MCF 10A (cell line): ENCODE measurements at regions not wholly inside any gene's neighbourhood (a gene's known extent, or its start where the extent isn't known, plus 50 kb on each side); places are given as distances from the start of the nearest gene placed in this dataset.
A peak's percentile ranks its signal among the peaks of the same experiment; 100 is the strongest.

Experiments
- BruUV-seq: library from RNA; stranded (reverse); fragments of 400-500 nt; replicated peaks from 2 replicates; lab custom pipeline; 2021; lab: Mats Ljungman, UMichigan
- CTCF ChIA-PET: fragments of 300-600 bp; sonication (Branson Sonifier 250); formaldehyde crosslinking; extraction: SDS; loops from one replicate; lab custom pipeline; 2021; ENCODE audit warnings: antibody characterized with exemption, inconsistent platforms; lab: Yijun Ruan, JAX
- POLR2A ChIA-PET: fragments of 300-600, 350-650 bp; sonication (Branson Sonifier 250); formaldehyde crosslinking; extraction: SDS; loops from one replicate; lab custom pipeline; 2020; ENCODE audit warnings: antibody characterized with exemption, inconsistent platforms; lab: Yijun Ruan, JAX
- DNase-seq: peaks from one replicate; pipeline ENCODE4 v3.0.0-alpha.2; 2018; ENCODE audit not compliant: unreplicated experiment
- H3K27ac Mint-ChIP-seq: one replicate; pipeline ENCODE4 v1.8.0; 2022; ENCODE audit warnings: mild to moderate bottlenecking, low read depth, mixed read lengths; ENCODE audit not compliant: unreplicated experiment
- H3K27me3 Mint-ChIP-seq: one replicate; pipeline ENCODE4 v1.8.0; 2022; ENCODE audit warnings: mixed read lengths; ENCODE audit not compliant: insufficient read depth, unreplicated experiment
- H3K36me3 Mint-ChIP-seq: one replicate; pipeline ENCODE4 v1.8.0; 2022; ENCODE audit warnings: mild to moderate bottlenecking, moderate library complexity, mixed read lengths; ENCODE audit not compliant: insufficient read depth, unreplicated experiment
- H3K4me1 Mint-ChIP-seq: one replicate; pipeline ENCODE4 v1.8.0; 2022; ENCODE audit warnings: mixed read lengths; ENCODE audit not compliant: insufficient read depth, unreplicated experiment
- H3K4me3 Mint-ChIP-seq: one replicate; pipeline ENCODE4 v1.8.0; 2022; ENCODE audit warnings: mild to moderate bottlenecking, moderate library complexity, mixed read lengths; ENCODE audit not compliant: unreplicated experiment
- H3K9me3 Mint-ChIP-seq: one replicate; pipeline ENCODE4 v1.8.0; 2022; ENCODE audit warnings: mixed read lengths; ENCODE audit not compliant: unreplicated experiment
- CTCF ChIP-seq: fragments of 200-600 bp; IDR thresholded peaks from one replicate; pipeline ENCODE4 v1.8.0; 2022; ENCODE audit warnings: antibody characterized with exemption, mild to moderate bottlenecking; ENCODE audit not compliant: unreplicated experiment
- intact Hi-C: fragments of 100-400 bp; cut with micrococcal nuclease; formaldehyde crosslinking; loops from 2 replicates; pipeline ENCODE4 v1.14.1; 2022

GRCh38 chr2:18998491-18998890 is 359.9 kb downstream of the OSR1 start:
- Mint-ChIP-seq H3K9me3 (no peaks in the 10 kb centered on the region), H3K4me3 (no peak overlapping the region), H3K4me1 (no peaks in the 10 kb centered on the region), H3K27ac (no peak overlapping the region), H3K27me3 (no peaks in the 10 kb centered on the region), H3K36me3 (peaks cover 5% of the 10 kb centered on the region)
- no TSS peak for BruUV-seq
- intact Hi-C loops, result no loop called here
- ChIA-PET POLR2A (no interaction called here), CTCF (no interaction called here)
- TF ChIP-seq CTCF, result no peak
- DNase-seq, result no peak

- no TSS peak for BruUV-seq
- Mint-ChIP-seq H3K36me3 (peaks cover 5% of the 10 kb centered on the region), H3K4me1 (peaks cover 17% of the 10 kb centered on the region), H3K27me3 (no peaks in the 10 kb centered on the region), H3K9me3 (no peaks in the 10 kb centered on the region), H3K27ac (no peak overlapping the region), H3K4me3 (no peak overlapping the region)
- intact Hi-C loops, result no loop called here
- DNase-seq, result no peak
- TF ChIP-seq CTCF, result no peak
- ChIA-PET CTCF (interaction anchor here (0.8 kb wide), 2 partner anchors 16 to 474 kb away, joined by 3 read pairs; no protein-coding TSS in a partner anchor), POLR2A (interaction anchor here (0.6 to 1.4 kb wide), 4 partner anchors 42 to 842 kb away, joined by 3 to 4 read pairs (median 3); no protein-coding TSS in a partner anchor)
These were observed 364.6 kb downstream of the OSR1 start for GRCh38 chr2:18993756-18994338.

- peak overlapping the region; percentile 47 for H3K4me3 Mint-ChIP-seq
- no peaks in the 10 kb centered on the region for H3K9me3 Mint-ChIP-seq
- H3K36me3 Mint-ChIP-seq, result no peaks in the 10 kb centered on the region
- TF ChIP-seq CTCF, result no peak
- intact Hi-C loops, result loop anchor here (1.0 kb wide), 3 partner anchors 244 to 371 kb away; no protein-coding TSS in a partner anchor
- POLR2A ChIA-PET, result interaction anchor here (0.6 to 2.4 kb wide), 16 partner anchors 24 to 1358 kb away, joined by 3 to 22 read pairs (median 4); partner anchors contain the start of gene RDH14
- H3K27me3 Mint-ChIP-seq, result no peaks in the 10 kb centered on the region
- DNase-seq, result peak; percentile 87
- H3K4me1 Mint-ChIP-seq, result peaks cover 17% of the 10 kb centered on the region
- CTCF ChIA-PET, result interaction anchor here (0.6 to 1.4 kb wide), 5 partner anchors 182 to 1140 kb away, joined by 3 read pairs; no protein-coding TSS in a partner anchor
- BruUV-seq, result no TSS peak
- H3K27ac Mint-ChIP-seq, result peak overlapping the region; percentile 92
These were observed 366.9 kb downstream of the OSR1 start for GRCh38 chr2:18991177-18992168.
